ENCODE measurements at regions not wholly inside any gene's neighbourhood (a gene's known extent, or its start where the extent isn't known, plus 50 kb on each side); places are given as distances from the start of the nearest gene placed in this dataset.

- no TSS peak for BruUV-seq (replicated peaks)
Observed at GRCh38 chr12:125882141-125882540, 816.9 kb downstream of the AACS start.

GRCh38 chr12:125888921-125889320 lies 823.7 kb downstream of the AACS start:
- Histone ChIP-seq H3K27me3 (ENCODE audit: low read length) (no peaks in the 10 kb centered on the region), H2AFZ (ENCODE audit: low read length) (no peak overlapping the region), H3K4me3 (ENCODE audit: low read length) (no peak overlapping the region), H3K9me3 (ENCODE audit: low read length) (no peaks in the 10 kb centered on the region), H3K79me2 (ENCODE audit: low read length) (no peaks in the 10 kb centered on the region), H4K20me1 (ENCODE audit: low read length) (no peaks in the 10 kb centered on the region), H3K4me1 (ENCODE audit: insufficient read depth, low read length) (no peaks in the 10 kb centered on the region), H3K9me2 (replicated peaks; ENCODE audit: low read length) (no peaks in the 10 kb centered on the region), H3K36me3 (ENCODE audit: low read depth, low read length) (no peaks in the 10 kb centered on the region), H3K9ac (ENCODE audit: low read length) (no peak overlapping the region), H3F3A (ENCODE audit: low read length, unreplicated experiment) (no peaks in the 10 kb centered on the region), H3K4me2 (ENCODE audit: low read length) (no peak overlapping the region), H3K27ac (ENCODE audit: low read length) (no peak overlapping the region)
- intact Hi-C loops (cut with micrococcal nuclease), result no loop called here
- ChIA-PET CTCF (no interaction called here), POLR2A (ENCODE audit: unreplicated experiment) (no interaction called here)
- ATAC-seq (no peak), DNase-seq (no peak)
- no TSS peak for BruUV-seq (replicated peaks)
- TF ChIP-seq EZH2phosphoT487 (IDR thresholded peaks at IDR 0.05; ENCODE audit: borderline replicate concordance, low read length) (no peak), CTCF (conservative IDR thresholded peaks at IDR 0.05; ENCODE audit: low read depth, low read length) (no peak), EZH2 (IDR thresholded peaks at IDR 0.05; ENCODE audit: low read length, unreplicated experiment) (no peak)

More at GRCh38 chr12:125882141-125882540, 816.9 kb downstream of the AACS start:
- ATAC-seq, result no peak
- intact Hi-C loops (cut with micrococcal nuclease), result no loop called here
- TF ChIP-seq CTCF (conservative IDR thresholded peaks at IDR 0.05; ENCODE audit: low read depth, low read length), result no peak
- no peak for TF ChIP-seq EZH2 (IDR thresholded peaks at IDR 0.05; ENCODE audit: low read length, unreplicated experiment)
- TF ChIP-seq EZH2phosphoT487 (IDR thresholded peaks at IDR 0.05; ENCODE audit: borderline replicate concordance, low read length), result no peak
- H2AFZ ChIP-seq (ENCODE audit: low read length), result no peak overlapping the region
- no peaks in the 10 kb centered on the region for H3K9me2 ChIP-seq (replicated peaks; ENCODE audit: low read length)
- no peak overlapping the region for H3K4me3 ChIP-seq (ENCODE audit: low read length)
- H3K79me2 ChIP-seq (ENCODE audit: low read length), result no peaks in the 10 kb centered on the region
- no peaks in the 10 kb centered on the region for H3F3A ChIP-seq (ENCODE audit: low read length, unreplicated experiment)
- no peak overlapping the region for H3K4me2 ChIP-seq (ENCODE audit: low read length)
- H3K36me3 ChIP-seq (ENCODE audit: low read depth, low read length), result no peaks in the 10 kb centered on the region
- no peak overlapping the region for H3K9ac ChIP-seq (ENCODE audit: low read length)
- no peak overlapping the region for H3K27ac ChIP-seq (ENCODE audit: low read length)
- ChIA-PET CTCF (no interaction called here), POLR2A (ENCODE audit: unreplicated experiment) (no interaction called here)
- 0 out of 2 replicates have a peak, but pooled peaks cover 4% of the 10 kb centered on the region for H3K9me3 ChIP-seq (ENCODE audit: low read length)
- no peaks in the 10 kb centered on the region for H4K20me1 ChIP-seq (ENCODE audit: low read length)
- H3K27me3 ChIP-seq (ENCODE audit: low read length), result no peaks in the 10 kb centered on the region
- no peak for DNase-seq
- H3K4me1 ChIP-seq (ENCODE audit: insufficient read depth, low read length), result no peaks in the 10 kb centered on the region

GRCh38 chr12:125889742-125890141 lies 824.5 kb downstream of the AACS start:
- H3K9me2 ChIP-seq (replicated peaks; ENCODE audit: low read length), result no peaks in the 10 kb centered on the region
- H3K4me2 ChIP-seq (ENCODE audit: low read length), result no peak overlapping the region
- DNase-seq (no peak), ATAC-seq (no peak)
- no peaks in the 10 kb centered on the region for H3K36me3 ChIP-seq (ENCODE audit: low read depth, low read length)
- no peak overlapping the region for H2AFZ ChIP-seq (ENCODE audit: low read length)
- H3K27ac ChIP-seq (ENCODE audit: low read length), result no peak overlapping the region
- intact Hi-C loops (cut with micrococcal nuclease), result no loop called here
- H3K79me2 ChIP-seq (ENCODE audit: low read length), result no peaks in the 10 kb centered on the region
- H3F3A ChIP-seq (ENCODE audit: low read length, unreplicated experiment), result no peaks in the 10 kb centered on the region
- H3K9me3 ChIP-seq (ENCODE audit: low read length), result no peaks in the 10 kb centered on the region
- CTCF ChIA-PET, result no interaction called here
- H3K9ac ChIP-seq (ENCODE audit: low read length), result no peak overlapping the region
- POLR2A ChIA-PET (ENCODE audit: unreplicated experiment), result no interaction called here
- H3K4me3 ChIP-seq (ENCODE audit: low read length), result no peak overlapping the region
- no peaks in the 10 kb centered on the region for H3K27me3 ChIP-seq (ENCODE audit: low read length)
- H4K20me1 ChIP-seq (ENCODE audit: low read length), result no peaks in the 10 kb centered on the region
- no peak for TF ChIP-seq CTCF (conservative IDR thresholded peaks at IDR 0.05; ENCODE audit: low read depth, low read length)
- no TSS peak for BruUV-seq (replicated peaks)
- no peaks in the 10 kb centered on the region for H3K4me1 ChIP-seq (ENCODE audit: insufficient read depth, low read length)

All from PC-3 (cell line).